ENCODE measurements at regions not wholly inside any gene's neighbourhood (a gene's known extent, or its start where the extent isn't known, plus 50 kb on each side); places are given as distances from the start of the nearest gene placed in this dataset.

DNA sequence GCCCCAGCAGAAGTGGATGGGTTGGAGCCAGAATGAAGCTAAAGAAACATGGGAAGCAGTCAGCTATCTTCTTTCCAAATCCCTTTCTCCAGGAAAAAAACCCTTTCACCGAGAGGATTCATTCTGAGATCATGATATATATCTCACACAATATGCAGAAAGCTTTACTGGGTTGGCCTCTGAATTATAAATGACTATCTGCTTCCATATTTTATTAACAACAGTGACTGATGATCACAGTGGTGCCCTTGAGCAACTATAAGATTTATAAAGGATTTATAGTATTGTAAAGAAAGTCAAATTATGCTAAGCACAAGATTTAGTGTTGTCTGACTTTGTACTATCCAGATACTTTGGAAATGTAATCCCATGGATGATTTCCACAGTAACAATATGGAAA lies 180.3 kb downstream of the KCNE4 start:
- H3K27me3 ChIP-seq = no peaks in the 10 kb centered on the region
- no peaks in the 10 kb centered on the region for H3K9me3 ChIP-seq
- no peaks in the 10 kb centered on the region for H3K4me1 ChIP-seq
- no peak overlapping the region for H3K4me3 ChIP-seq
- 27 to 41% methylated on average over 1 of the region's 1 CpG for WGBS, 2 donors
- intact Hi-C loops (cut with DNase I) = no loop called here
- TF ChIP-seq, protein P1, sequence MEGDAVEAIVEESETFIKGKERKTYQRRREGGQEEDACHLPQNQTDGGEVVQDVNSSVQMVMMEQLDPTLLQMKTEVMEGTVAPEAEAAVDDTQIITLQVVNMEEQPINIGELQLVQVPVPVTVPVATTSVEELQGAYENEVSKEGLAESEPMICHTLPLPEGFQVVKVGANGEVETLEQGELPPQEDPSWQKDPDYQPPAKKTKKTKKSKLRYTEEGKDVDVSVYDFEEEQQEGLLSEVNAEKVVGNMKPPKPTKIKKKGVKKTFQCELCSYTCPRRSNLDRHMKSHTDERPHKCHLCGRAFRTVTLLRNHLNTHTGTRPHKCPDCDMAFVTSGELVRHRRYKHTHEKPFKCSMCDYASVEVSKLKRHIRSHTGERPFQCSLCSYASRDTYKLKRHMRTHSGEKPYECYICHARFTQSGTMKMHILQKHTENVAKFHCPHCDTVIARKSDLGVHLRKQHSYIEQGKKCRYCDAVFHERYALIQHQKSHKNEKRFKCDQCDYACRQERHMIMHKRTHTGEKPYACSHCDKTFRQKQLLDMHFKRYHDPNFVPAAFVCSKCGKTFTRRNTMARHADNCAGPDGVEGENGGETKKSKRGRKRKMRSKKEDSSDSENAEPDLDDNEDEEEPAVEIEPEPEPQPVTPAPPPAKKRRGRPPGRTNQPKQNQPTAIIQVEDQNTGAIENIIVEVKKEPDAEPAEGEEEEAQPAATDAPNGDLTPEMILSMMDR (IDR thresholded peaks at IDR 0.05) = no peak
- no peak for TF ChIP-seq POLR2A (IDR thresholded peaks at IDR 0.05)
- H3K36me3 ChIP-seq = no peaks in the 10 kb centered on the region
- DNase-seq = no peak
- no peak overlapping the region for H3K27ac ChIP-seq

DNA sequence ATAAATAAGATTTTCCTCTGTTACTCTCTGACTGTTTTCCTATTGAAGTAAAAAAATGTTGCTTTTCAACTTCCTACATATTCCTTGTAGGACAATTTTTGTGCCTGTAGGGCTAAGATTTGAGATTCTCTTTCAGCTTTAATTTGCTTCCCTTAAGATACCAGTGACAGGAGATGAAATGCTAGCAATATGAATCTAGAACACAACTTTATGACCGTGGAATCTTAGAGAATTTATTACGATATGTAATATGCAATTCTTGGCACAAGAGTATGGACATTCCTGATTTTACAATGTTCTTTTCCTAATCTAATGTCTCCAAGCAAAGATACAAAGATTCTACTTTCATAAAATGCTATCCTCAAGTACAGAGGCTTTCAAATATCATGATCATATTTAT lies 180.9 kb downstream of the KCNE4 start:
- WGBS, 2 donors = 57 to 79% methylated on average over 2 of the region's 2 CpGs
- Histone ChIP-seq H3K4me1 (no peaks in the 10 kb centered on the region), H3K9me3 (no peaks in the 10 kb centered on the region), H3K27me3 (no peaks in the 10 kb centered on the region), H3K4me3 (no peak overlapping the region), H3K36me3 (no peaks in the 10 kb centered on the region), H3K27ac (no peak overlapping the region)
- TF ChIP-seq POLR2A (IDR thresholded peaks at IDR 0.05) = no peak
- TF ChIP-seq, protein P1 (IDR thresholded peaks at IDR 0.05) = no peak
- DNase-seq = no peak
- intact Hi-C loops (cut with DNase I) = no loop called here

DNA sequence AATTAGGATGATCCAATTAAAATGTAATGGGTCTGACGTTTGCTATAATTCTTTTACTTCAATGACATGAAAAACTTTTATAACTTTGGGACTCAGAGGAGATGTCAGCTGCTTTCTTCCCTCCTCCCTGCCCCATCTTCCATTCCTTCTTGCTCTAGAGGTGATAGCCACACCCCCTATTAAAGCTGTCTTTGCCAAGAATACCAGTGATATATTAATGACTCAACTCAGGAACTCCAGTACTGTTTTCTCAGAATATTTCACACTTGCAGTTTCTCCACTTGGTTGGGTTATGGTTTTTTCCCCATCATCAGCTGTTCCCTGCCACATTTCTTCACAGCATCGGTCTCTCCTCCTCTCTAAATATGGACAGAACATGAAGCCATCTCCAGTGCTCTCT lies 184.0 kb downstream of the KCNE4 start:
- 46 to 57% methylated on average over 2 of the region's 2 CpGs for WGBS, 2 donors
- H3K27me3 ChIP-seq = no peaks in the 10 kb centered on the region
- no peak overlapping the region for H3K27ac ChIP-seq
- no peak overlapping the region for H3K4me3 ChIP-seq
- TF ChIP-seq, protein P1 (IDR thresholded peaks at IDR 0.05) = no peak
- no peak for TF ChIP-seq POLR2A (IDR thresholded peaks at IDR 0.05)
- no peaks in the 10 kb centered on the region for H3K4me1 ChIP-seq
- no peak for DNase-seq
- no peaks in the 10 kb centered on the region for H3K9me3 ChIP-seq
- intact Hi-C loops (cut with DNase I) = no loop called here
- H3K36me3 ChIP-seq = no peaks in the 10 kb centered on the region

DNA sequence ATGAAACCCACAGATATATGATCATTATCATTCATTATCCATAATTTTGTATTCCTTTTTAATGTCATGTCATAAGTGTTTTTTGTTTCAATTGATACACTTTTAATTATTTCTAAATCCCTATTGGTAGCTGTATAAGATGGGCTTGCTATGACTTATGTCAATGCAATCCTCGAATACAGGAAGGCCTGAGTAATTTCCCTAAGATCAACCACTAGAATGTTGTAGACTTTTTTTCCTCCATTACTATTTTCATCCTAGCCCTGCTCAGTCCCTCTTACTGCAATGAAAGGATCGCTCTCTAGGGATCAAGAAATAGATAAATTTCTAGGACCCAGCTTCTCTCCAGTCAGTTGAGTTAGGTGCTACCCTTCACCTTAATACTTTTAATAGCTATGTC lies 186.3 kb downstream of the KCNE4 start:
- 78 to 83% methylated on average over 2 of the region's 2 CpGs for WGBS, 2 donors
- intact Hi-C loops (cut with DNase I) = no loop called here

DNA sequence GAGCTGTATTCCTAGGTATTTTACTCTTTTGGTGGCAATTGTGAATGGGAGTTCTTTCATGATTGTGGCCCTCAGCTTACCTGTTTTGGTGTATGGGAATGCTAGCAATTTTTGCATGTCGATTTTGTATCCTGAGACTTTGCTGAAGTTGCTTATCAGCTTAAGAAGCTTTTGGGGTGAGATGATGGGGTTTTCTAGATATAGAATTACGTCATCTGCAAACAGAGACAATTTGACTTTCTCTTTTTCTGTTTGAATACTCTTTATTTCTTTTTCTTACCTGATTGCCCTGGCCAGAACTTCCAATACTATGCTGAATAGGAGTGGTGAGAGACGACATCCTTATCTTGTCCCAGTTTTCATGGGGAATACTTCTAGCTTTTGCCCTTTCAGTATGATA lies 191.2 kb downstream of the KCNE4 start:
- TF ChIP-seq POLR2A (IDR thresholded peaks at IDR 0.05) = no peak
- no peak overlapping the region for H3K4me3 ChIP-seq
- no peaks in the 10 kb centered on the region for H3K27me3 ChIP-seq
- no peak overlapping the region for H3K27ac ChIP-seq
- 78 to 82% methylated on average over 3 of the region's 3 CpGs for WGBS, 2 donors
- DNase-seq = no peak
- H3K36me3 ChIP-seq = no peaks in the 10 kb centered on the region
- intact Hi-C loops (cut with DNase I) = no loop called here
- H3K4me1 ChIP-seq = no peaks in the 10 kb centered on the region
- no peaks in the 10 kb centered on the region for H3K9me3 ChIP-seq

More for the DNA sequence above, 186.3 kb downstream of the KCNE4 start:
- Histone ChIP-seq H3K4me3 (no peak overlapping the region), H3K27ac (no peak overlapping the region), H3K36me3 (no peaks in the 10 kb centered on the region), H3K9me3 (no peaks in the 10 kb centered on the region), H3K4me1 (no peaks in the 10 kb centered on the region), H3K27me3 (no peaks in the 10 kb centered on the region)
- DNase-seq = no peak
- TF ChIP-seq, protein P1 (IDR thresholded peaks at IDR 0.05) = no peak
- TF ChIP-seq POLR2A (IDR thresholded peaks at IDR 0.05) = no peak

DNA sequence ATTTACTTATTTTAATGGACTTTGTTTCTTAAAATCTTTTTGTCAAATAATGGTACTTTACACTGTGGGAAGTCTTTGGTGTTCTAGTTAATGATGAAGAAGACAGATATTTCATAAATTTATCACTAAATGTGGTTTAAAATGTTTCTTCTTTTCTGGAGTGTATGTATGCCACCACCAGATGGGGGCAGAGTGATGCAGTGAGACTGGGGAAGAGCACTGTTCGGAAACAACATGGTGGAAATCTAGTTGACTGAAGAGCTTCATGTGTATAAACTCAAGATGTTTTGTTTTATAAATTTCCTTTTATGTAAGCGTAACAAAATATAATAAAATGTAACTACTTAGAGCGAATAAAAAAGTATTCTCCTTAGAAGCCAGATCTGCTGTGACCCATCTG lies 195.1 kb downstream of the KCNE4 start:
- WGBS, 2 donors = 79 to 90% methylated on average over 3 of the region's 3 CpGs
- intact Hi-C loops (cut with DNase I) = no loop called here
- no peaks in the 10 kb centered on the region for H3K4me1 ChIP-seq
- H3K36me3 ChIP-seq = no peaks in the 10 kb centered on the region
- no peaks in the 10 kb centered on the region for H3K9me3 ChIP-seq
- no peak overlapping the region for H3K27ac ChIP-seq
- H3K4me3 ChIP-seq = no peak overlapping the region
- no peaks in the 10 kb centered on the region for H3K27me3 ChIP-seq
- no peak for TF ChIP-seq POLR2A (IDR thresholded peaks at IDR 0.05)
- TF ChIP-seq, protein P1 (IDR thresholded peaks at IDR 0.05) = peak in 3 of 6 experiments; percentile 16 to 52 (median 40)
- no peak for DNase-seq
